ENCODE measurements at regions not wholly inside any gene's neighbourhood (a gene's known extent, or its start where the extent isn't known, plus 50 kb on each side); places are given as distances from the start of the nearest gene placed in this dataset.
"Not testable (repeated sequence)": the region's sequence is repeated elsewhere in the genome, so short reads cannot be mapped to it uniquely, and the experiment has no call there.

GRCh38 chr4:141455651-141456050, 180.7 kb upstream of the IL15 start:
- peak; percentile 59 for DNase-seq (ENCODE audit: low read depth)

- DNase-seq (ENCODE audit: low read depth), result no peak
Observed at GRCh38 chr4:141457653-141458052, 178.7 kb upstream of the IL15 start.

GRCh38 chr4:141458501-141458900, 177.9 kb upstream of the IL15 start:
- no peak for DNase-seq (ENCODE audit: low read depth)

- no peak for DNase-seq (ENCODE audit: low read depth)
Observed at GRCh38 chr4:141459020-141459419, 177.4 kb upstream of the IL15 start.

- DNase-seq (ENCODE audit: low read depth), result no peak
Observed at GRCh38 chr4:141462361-141462760, 174.0 kb upstream of the IL15 start.

GRCh38 chr4:141463678-141464077, 172.7 kb upstream of the IL15 start:
- DNase-seq (ENCODE audit: low read depth), result no peak

- peak; percentile 19 for DNase-seq (ENCODE audit: low read depth)
Observed at GRCh38 chr4:141464366-141464765, 172.0 kb upstream of the IL15 start.

GRCh38 chr4:141465171-141465570, 171.2 kb upstream of the IL15 start:
- no peak for DNase-seq (ENCODE audit: low read depth)

- no peak for DNase-seq (ENCODE audit: low read depth)
Observed at GRCh38 chr4:141467225-141467624, 169.2 kb upstream of the IL15 start.

- DNase-seq (ENCODE audit: low read depth), result no peak
Observed at GRCh38 chr4:141469392-141469791, 167.0 kb upstream of the IL15 start.

GRCh38 chr4:141473026-141473540, 163.3 kb upstream of the IL15 start:
- no peak for DNase-seq (ENCODE audit: low read depth)

GRCh38 chr4:141473952-141474351, 162.4 kb upstream of the IL15 start:
- peak; percentile 66 for DNase-seq (ENCODE audit: low read depth)

- DNase-seq (ENCODE audit: low read depth), result no peak
Observed at GRCh38 chr4:141480950-141481349, 155.4 kb upstream of the IL15 start.

- not testable (repeated sequence) for DNase-seq (ENCODE audit: low read depth)
Observed at GRCh38 chr4:141484298-141484697, 152.1 kb upstream of the IL15 start.

- DNase-seq (ENCODE audit: low read depth), result peak; percentile 51
Observed at GRCh38 chr4:141486375-141486997, 149.9 kb upstream of the IL15 start.

- DNase-seq (ENCODE audit: low read depth), result no peak
Observed at GRCh38 chr4:141497627-141498026, 138.8 kb upstream of the IL15 start.

- DNase-seq (ENCODE audit: low read depth), result no peak
Observed at GRCh38 chr4:141499261-141499853, 137.0 kb upstream of the IL15 start.

- peak; percentile 6 for DNase-seq (ENCODE audit: low read depth)
Observed at GRCh38 chr4:141501395-141501794, 135.0 kb upstream of the IL15 start.

GRCh38 chr4:141501931-141502330, 134.5 kb upstream of the IL15 start:
- peak; percentile 7 for DNase-seq (ENCODE audit: low read depth)

GRCh38 chr4:141502755-141503154, 133.6 kb upstream of the IL15 start:
- no peak for DNase-seq (ENCODE audit: low read depth)

GRCh38 chr4:141503260-141503659, 133.1 kb upstream of the IL15 start:
- no peak for DNase-seq (ENCODE audit: low read depth)

- DNase-seq (ENCODE audit: low read depth), result no peak
Observed at GRCh38 chr4:141511055-141511454, 125.3 kb upstream of the IL15 start.

GRCh38 chr4:141513866-141514265, 122.5 kb upstream of the IL15 start:
- DNase-seq (ENCODE audit: low read depth), result no peak

Measured in myocyte (in vitro differentiated cells).